ENCODE measurements at regions not wholly inside any gene's neighbourhood (a gene's known extent, or its start where the extent isn't known, plus 50 kb on each side); places are given as distances from the start of the nearest gene placed in this dataset.

GRCh38 chr1:37143800-37144199, 109.5 kb upstream of the GRIK3 start:
- TF ChIP-seq GATA2 (CRISPR knock-in tag; IDR thresholded peaks at IDR 0.05) (no peak), CTCF (IDR thresholded peaks at IDR 0.05) (no peak), TAF1 (IDR thresholded peaks at IDR 0.05; ENCODE audit: borderline replicate concordance, low read depth, low read length) (no peak), EP300 (IDR thresholded peaks at IDR 0.05; ENCODE audit: borderline replicate concordance in 1 of 2, low read depth in 1 of 2, low read length in 1 of 2) (no peak), POLR2AphosphoS5 (IDR thresholded peaks at IDR 0.05; ENCODE audit: low read depth, low read length) (no peak), PBX3 (IDR thresholded peaks at IDR 0.05) (no peak), JUND (IDR thresholded peaks at IDR 0.05) (no peak), EZH2phosphoT487 (IDR thresholded peaks at IDR 0.05; ENCODE audit: borderline replicate concordance, low read depth) (no peak), TCF12 (IDR thresholded peaks at IDR 0.05) (no peak), SMC3 (IDR thresholded peaks at IDR 0.05; ENCODE audit: low read depth, low read length) (no peak), USF2 (IDR thresholded peaks at IDR 0.05; ENCODE audit: borderline replicate concordance, low read depth, low read length) (no peak), RCOR1 (IDR thresholded peaks at IDR 0.05; ENCODE audit: low read length) (no peak), CHD2 (IDR thresholded peaks at IDR 0.05; ENCODE audit: low read length, partially characterized antibody) (no peak)

Data from SK-N-SH (cell line).